GM21529 (cell line): ENCODE measurements at regions not wholly inside any gene's neighbourhood (a gene's known extent, or its start where the extent isn't known, plus 50 kb on each side); places are given as distances from the start of the nearest gene placed in this dataset.
"Not testable (repeated sequence)": the region's sequence is repeated elsewhere in the genome, so short reads cannot be mapped to it uniquely, and the experiment has no call there.

Experiments used
- ATAC-seq: cut with Tn5 transposase; IDR thresholded peaks from one replicate; pipeline ENCODE4 v1.9.1; 2021; ENCODE audit not compliant: unreplicated experiment

DNA sequence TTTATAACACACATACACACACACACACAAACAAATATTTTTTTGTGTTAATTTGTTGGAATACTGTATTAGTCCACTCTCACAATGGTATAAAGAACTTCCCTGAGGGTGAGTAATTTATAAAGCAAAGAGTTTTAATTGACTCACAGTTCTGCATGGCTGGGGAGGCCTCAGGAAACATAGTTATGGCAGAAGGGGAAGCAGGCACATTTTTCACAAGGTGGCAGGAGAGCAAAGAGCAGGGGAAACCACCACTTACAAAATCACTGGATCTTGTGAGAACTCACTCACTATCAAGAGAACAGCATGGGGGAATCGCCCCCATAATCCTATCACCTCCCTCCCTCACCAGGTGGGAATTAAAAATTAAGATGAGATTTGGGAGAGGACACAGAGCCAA lies 205.4 kb upstream of the PTPRD start:
- ATAC-seq: no peak

DNA sequence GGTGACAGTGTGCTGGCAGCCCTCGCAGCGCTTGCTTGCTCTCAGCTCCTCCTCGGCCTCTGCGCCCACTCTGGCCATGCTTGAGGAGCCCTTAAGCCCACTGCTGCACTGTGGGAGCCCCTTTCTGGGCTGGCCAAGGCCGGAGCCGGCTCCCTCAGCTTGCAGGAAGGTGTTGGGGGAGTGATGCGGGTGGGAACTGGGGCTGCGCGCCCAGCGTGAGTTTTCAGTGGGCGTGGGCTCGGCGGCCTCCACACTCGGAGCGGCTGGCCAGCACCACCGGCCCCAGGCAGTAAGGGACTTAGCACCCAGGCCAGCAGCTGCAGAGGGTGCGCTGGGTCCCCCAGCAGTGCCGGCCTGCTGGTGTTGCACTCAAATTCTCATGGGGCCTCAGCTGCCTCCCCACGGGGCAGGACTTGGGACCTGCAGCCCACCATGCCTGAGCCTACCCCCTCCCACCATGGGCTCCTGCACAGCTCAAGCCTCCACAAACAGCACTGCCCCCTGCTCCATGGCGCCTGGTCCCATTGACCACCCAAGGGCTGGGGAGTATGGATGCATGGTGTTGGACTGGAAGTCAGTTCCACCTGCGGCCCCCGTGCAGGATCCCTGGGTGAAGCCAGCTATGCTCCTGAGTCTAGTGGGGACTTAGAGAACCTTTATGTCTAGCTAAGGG lies 223.1 kb upstream of the PTPRD start:
- ATAC-seq: no peak

DNA sequence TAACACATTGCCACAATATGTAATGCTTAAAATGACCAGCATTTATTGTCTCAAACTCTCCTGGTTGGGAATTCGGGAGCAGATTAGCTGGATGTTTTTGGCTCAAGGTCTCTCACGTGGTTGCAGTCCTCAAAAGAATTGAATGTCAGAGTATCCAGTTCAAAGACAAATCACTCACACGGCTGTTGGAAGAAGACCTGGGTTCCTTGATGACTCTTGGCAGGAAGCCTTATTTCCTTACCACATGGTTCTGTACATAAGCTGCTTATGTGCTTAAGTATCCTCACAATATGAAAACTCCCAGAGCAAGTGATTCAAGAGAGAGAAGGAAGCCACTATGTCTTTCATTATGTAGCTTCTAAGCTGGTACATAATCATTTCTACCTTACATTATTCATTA lies 230.3 kb upstream of the PTPRD start:
- ATAC-seq: no peak

DNA sequence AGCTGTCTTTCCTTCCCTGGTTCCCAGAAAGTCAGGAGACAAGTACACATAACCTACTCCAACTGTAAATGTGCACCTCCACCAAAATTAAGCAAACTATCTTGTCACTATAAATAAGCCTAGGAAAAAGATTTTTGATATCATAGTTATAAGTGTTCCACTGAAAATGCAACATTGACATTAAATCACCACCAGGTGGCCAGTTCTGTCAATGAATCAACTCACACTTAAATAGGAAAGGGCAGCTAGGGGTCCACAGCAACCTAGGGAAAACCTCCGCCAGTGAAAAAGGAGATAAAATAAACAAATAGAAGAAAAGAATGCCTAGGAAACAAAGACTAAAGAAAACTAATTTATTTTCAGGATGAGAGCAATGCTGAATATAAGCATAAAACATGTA lies 243.0 kb upstream of the PTPRD start:
- no peak for ATAC-seq

DNA sequence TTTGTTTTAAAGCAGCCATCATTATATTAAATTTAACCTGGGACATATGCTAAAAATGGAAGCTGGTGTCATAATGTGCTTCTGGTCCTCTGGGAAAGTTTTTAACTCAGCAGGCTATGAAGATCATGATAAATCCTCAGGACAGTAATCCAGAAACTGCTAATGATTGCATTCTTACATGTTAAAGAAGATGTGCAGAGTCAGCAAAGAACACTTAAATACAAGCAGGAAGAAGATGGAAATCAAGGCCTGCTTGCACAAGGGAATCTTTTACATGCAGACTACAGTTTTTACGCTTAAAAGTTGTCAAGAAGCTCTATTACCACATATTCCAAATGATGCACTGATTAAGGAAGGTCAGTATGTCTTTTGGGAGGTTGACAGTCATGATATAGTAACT lies 246.0 kb upstream of the PTPRD start:
- no peak for ATAC-seq

DNA sequence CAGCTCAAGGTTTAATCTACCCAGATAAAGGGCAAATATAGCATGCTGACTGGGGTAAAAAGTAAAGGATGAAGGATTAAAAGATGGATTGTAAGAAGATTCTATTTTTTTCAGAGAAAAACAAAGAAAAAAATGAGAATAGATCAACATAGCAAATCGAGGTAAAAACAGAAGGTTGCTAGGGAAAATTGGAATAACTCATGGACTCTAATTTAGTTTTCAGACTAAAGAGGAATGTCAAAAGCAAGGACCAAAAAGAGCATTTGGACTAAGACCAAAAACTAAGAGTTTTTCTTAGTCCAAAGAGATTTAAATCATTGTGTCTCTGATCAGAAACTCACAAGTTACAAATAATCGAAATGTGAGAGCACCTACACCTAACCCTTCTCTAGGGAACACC lies 250.7 kb upstream of the PTPRD start:
- ATAC-seq: no peak

DNA sequence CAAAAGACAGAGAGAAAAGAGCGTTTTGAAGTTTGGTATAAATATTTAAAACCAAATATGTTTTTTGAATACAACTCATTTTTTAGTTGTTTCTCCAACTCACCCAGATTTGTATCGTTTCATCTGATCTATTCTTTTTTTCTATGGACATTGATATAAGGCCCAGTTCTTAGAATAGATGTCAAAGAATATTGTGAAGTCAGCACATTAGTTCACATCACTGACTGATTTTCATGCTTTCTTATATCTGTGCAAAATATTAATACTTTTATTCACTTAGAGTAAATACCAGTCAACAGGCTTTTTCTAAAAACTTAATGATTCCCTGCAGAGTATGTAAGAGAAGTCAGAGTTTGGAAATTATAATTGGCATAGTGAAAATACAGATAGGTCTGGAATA lies 254.4 kb upstream of the PTPRD start:
- ATAC-seq: no peak

DNA sequence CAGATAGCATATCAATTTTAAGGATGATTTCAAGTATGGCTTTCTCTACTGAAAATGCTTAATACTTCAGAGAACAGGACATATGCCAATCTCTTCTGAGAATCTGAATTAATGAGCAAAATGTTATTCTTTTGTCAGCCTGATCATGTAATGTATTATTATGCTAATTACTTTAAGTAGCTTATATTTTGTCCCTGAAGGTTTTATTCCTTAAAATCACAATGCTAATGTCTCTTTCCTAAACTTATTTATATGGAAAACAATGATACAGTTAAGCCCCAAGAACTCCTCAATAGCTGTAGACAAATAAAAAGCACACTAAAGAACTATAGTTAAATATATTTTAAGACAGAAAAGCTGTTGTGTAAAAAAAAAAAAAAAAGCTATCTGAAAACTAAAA lies 256.9 kb upstream of the PTPRD start:
- ATAC-seq: no peak

DNA sequence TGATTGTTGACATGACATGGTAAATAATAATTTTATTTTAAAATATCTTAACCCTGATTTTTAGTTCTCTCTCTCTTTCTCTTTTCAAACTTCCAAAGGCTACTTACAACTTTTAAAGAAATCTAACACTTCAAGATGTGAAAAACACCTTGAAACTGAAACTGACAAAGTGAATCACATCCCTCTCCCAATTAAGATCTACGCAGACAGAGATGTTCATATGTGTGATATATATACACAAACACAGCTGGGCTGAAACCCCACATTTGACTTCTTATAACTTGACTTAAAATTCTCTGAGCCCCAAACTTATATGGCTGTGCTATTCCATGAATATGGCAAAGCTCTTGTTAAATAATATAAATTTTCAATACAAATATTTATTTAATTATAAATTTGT lies 261.2 kb upstream of the PTPRD start:
- no peak for ATAC-seq

DNA sequence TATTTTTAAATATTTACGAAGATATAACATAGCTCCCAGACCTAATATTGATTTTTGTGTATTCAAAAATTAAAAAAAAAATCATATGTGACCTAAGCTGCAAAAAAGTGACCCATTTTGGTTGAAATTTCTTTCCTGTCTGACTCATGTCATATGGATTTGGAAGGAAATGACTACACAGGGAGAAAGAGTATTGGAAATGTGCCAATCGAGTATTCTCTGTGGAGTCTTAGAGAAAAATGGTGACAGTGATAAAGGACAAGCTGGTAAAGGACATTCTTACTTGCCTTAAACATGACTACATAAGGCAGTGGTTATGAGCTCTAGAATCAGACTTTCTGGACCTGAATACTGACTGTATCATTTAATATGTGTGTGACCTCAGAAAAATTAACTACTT lies 262.9 kb upstream of the PTPRD start:
- no peak for ATAC-seq

DNA sequence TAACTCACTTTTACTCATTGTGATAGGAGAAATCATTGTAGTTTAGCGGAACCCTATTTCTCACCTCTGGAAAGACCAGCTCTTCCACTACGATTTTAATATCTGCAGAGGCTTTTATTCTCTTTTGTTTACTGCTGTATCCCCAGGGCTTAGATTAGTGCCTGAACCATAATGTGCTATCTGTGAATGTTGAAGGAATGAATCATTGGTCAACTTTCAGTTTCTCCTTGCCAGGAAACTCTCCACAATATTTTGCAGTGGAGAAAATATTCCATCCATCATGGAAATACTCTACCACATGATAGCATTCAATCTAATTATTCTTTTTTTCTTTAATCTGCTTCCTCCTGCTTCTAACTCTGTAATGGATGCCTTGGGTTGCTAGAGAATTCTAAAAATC lies 263.5 kb upstream of the PTPRD start:
- ATAC-seq: no peak

DNA sequence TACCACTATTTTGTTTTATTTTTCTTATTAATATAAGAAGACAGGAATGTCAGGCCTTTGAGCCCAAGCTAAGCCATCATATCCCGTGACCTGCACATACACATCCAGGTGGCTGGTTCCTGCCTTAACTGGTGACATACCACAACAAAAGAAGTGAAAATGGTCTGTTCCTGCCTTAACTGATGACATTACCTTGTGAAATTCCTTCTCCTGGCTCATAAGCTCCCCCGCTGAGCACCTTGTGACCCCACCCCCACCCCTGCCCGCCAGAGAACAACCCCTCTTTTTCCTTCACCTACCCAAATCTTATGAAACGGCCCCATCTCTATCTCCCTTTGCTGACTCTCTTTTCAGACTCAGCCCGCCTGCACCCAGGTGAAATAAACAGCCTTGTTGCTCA lies 277.5 kb upstream of the PTPRD start:
- not testable (repeated sequence) for ATAC-seq

DNA sequence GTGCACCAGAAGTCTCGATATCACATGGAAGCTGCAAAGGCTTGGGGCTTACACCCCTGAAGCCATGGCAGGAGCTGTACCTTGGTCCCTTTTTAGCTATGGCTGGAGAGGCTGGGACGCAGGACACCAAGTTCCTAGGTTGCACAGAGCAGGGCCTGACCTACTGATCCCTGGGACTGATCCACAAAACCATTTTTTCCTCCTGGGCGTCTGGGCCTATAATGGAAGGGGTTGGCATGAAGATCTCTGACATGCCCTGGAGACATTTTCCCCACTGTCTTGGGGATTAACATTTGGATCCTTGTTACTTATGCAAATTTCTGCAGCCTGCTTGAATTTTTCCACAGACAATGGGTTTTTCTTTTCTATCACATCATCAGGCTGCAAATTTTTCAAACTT lies 286.7 kb upstream of the PTPRD start:
- ATAC-seq: no peak

DNA sequence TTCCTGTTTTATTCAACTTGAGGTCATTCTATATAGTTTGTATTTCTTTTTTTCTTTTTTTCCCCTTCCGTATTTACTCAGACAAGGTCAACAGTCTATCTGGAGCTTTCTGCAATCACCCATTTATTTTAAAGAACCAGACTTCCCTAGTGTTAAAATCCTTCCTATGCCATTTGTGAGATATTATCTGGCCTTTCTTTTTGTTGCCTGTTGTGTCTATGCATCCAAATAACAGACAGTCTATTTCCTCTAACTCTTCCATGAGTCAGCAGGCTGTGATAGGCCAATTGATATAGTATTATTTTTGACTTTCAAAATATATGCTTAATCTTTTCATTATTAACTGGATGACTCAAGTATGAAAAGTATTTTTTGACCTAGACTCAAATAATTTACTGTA lies 291.2 kb upstream of the PTPRD start:
- ATAC-seq: no peak

DNA sequence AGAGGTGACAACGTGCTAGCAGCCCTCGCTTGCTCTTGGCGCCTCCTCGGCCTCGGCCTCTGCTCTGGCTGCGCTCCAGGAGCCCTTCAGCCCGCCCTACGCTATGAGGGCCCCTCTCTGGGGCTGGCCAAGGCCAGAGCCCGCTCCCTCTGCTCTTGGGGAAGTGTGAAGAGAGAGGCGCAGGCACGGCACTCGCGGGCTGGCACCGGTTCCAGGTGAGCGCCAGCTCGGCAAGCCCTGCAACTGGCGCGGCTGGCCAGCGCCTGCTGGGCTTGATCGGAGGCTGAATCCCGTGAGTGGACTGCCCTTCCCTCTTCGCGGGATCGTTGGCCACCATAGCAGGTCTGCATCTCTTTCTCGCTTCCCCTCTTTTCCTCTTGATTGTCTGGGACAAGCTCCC lies 298.0 kb upstream of the PTPRD start:
- no peak for ATAC-seq

DNA sequence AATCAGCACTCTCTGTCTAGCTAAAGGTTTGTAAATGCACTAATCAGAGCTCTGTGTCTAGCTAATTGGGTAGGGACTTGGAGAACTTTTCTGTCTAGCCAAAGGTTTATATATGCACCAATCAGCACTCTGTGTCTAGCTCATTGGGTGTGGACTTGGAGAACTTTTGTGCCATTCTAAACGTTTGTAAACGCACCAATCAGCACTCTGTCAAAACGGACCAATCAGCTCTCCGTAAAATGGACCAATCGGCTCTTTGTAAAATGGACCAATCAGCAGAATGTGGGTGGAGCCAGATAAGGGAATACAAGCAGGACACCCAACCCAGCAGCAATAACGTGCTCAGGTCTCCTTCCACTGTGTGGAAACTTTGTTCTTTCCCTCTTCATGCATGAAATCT lies 298.6 kb upstream of the PTPRD start:
- ATAC-seq: no peak

DNA sequence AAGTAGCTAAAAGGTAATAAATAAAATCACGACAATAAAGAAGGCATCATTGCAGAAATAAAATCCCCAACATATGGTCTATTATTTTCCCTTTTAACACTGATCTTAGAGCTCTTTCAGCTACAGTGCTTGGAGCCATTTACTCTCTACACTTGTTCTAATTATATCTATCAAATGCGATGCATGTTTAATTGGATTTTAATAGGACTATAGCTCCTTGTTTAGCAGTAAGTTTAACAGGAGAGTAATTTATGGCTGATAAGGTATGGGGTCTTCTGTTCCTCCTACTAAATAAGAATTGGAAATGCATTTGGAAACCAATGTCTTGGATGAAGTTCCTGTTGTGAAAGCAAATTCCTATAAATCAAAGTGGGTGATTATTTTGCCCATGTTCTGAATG lies 304.2 kb upstream of the PTPRD start:
- no peak for ATAC-seq

DNA sequence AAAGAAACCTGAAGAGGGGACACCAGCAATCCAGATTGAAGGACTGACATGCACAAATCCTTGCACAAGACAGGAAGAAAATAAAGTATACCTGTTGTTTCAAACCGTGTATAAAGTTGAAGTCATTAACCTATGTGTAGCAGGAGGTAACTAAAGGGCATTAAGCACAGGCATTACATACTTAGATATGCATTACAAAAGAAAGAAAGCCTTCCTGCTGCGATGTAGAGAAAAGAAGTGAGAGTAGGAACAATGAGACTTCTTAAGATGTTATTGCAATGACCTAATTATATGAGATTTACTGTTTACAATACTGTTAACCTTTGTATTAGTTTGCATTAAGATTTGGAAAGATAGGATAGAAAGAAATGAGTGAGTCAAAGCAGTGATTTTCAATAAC lies 308.9 kb upstream of the PTPRD start:
- no peak for ATAC-seq

DNA sequence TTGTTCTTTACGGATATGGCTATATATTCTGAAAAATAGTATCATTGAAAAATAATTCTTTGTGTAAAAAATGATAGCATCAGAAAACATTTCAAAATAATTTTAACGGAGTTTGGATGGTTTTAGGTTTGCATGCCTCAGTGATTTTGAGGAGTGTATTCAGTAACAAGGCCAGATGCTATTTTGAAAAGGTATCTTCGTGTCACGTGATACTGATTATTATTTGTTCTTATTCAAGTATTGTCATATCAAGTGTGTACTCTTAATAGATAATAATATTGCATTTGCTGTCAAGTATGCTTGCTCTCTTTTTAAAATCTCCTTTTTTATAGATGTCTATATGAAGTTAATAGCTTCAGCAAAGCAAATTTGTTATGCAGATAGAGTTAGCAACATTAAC lies 313.1 kb upstream of the PTPRD start:
- no peak for ATAC-seq

DNA sequence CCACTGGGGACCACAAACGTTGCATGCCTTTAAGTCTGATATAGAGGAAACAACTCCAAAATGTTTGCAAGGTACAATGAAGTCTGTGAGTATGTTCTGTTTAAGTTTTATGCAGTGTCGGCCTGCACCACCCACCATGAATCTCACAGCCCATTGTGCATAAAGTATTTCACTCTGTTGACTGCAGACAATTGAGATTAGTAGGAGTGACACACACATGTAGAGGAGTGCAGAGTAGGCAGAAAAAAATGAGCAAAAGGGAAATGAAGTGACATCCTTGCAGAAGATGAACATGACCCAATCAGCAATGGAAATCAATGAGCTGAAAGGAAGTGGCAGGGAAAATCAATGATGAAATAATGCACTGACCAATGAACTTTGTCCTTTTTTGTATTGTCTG lies 315.6 kb upstream of the PTPRD start:
- no peak for ATAC-seq

DNA sequence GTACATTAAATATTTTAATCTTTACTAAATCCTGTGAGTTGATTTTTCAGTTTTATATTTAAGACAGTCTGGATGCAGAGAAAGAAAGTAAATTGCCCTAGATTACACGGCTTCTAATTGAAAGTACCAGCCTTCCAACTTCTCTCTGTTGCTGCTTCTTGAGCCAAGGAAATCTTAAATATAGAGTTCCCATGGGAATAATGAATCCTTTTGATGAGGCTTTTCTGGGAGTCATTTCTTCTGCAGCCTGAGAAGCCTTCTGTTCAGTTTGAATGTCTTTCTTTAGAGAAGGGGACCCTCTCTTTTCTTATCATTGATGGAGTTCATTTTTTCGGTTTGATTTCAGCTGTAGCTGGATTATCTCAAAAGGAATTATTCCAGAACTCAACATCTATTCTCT lies 317.3 kb upstream of the PTPRD start:
- ATAC-seq: no peak

DNA sequence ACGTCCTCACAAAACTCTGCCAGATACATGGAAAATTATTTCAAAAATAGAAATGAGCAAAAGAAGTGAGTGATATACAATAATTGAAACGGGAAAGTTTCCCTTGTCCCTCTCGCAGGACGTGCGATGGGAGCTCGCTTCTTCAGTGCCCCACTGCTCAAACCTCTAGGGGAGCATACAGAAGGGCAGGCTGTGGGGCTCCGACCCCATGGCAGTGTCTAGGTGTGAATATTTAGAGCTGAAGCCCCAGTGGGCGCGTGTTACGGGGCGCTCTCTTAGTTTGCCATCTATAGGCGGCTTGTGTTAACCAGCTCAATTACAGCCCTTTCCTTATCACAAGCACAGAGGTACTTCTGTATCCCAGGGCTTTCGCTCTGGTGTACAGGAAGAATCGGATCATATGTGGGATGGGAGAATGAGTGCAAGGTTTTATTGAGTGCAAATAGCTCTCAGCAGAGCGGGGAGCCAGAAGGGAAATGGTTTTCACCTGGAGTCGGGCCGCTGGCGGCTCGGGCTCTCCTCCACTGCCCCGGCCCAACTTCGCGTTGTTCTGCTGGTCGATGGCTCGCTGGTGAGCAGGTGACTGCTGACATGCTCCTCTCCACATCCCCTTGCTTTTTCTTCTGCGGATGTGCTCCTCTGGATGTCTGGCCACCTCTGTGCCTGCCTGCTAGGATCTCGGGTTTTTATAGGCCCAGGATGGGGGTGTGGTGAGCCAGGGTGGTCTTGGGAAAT lies 334.0 kb upstream of the PTPRD start:
- no peak for ATAC-seq

DNA sequence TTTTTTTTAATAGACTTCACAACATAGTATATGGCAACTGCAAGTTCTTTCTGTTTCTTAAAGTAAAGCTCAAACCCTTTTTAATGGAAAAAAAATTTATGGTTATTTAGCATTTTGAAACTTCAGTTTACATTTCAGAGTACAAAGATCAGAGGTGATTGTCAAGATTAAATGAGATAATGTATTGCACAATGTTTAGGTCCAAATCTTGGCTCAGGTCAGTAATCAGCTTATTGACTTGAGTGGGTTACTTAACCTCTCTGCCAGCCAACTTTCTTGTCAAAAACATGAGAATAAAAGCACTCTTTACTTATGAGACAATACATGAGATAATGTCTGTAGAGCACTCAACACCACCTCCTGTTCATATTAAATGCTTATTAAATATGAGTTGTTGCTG lies 345.1 kb upstream of the PTPRD start:
- ATAC-seq: no peak
